ENCODE measurements at regions not wholly inside any gene's neighbourhood (a gene's known extent, or its start where the extent isn't known, plus 50 kb on each side); places are given as distances from the start of the nearest gene placed in this dataset.

DNA sequence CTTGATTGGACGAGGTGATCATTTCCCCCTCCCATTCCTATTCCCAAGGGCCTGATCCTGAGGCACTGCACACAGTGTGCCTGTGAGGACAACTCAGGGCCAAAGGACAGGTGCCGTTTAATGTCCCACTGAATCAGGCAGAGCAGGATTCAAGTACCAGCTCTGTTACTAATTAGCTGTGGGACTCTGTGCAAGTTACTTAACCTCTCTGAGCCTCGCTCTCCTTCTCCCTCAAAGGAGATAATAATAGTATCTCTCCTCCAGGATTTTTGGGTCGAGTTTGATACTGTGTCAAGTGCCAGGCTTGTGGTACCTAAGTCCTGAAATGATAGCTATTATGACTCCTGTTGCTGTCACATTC is 86.8 kb upstream of the NKD1 start:
- H3K9me3 Mint-ChIP-seq (ENCODE audit: unreplicated experiment) = peaks cover 12% of the 10 kb centered on the region
- H3K36me3 Mint-ChIP-seq (ENCODE audit: unreplicated experiment) = no peaks in the 10 kb centered on the region
- no peak overlapping the region for H3K4me3 Mint-ChIP-seq (ENCODE audit: unreplicated experiment)
- TF ChIP-seq, protein P1, sequence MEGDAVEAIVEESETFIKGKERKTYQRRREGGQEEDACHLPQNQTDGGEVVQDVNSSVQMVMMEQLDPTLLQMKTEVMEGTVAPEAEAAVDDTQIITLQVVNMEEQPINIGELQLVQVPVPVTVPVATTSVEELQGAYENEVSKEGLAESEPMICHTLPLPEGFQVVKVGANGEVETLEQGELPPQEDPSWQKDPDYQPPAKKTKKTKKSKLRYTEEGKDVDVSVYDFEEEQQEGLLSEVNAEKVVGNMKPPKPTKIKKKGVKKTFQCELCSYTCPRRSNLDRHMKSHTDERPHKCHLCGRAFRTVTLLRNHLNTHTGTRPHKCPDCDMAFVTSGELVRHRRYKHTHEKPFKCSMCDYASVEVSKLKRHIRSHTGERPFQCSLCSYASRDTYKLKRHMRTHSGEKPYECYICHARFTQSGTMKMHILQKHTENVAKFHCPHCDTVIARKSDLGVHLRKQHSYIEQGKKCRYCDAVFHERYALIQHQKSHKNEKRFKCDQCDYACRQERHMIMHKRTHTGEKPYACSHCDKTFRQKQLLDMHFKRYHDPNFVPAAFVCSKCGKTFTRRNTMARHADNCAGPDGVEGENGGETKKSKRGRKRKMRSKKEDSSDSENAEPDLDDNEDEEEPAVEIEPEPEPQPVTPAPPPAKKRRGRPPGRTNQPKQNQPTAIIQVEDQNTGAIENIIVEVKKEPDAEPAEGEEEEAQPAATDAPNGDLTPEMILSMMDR (IDR thresholded peaks at IDR 0.05; ENCODE audit: partially characterized antibody, unreplicated experiment) = no peak
- no peak overlapping the region for H3K27ac Mint-ChIP-seq (ENCODE audit: unreplicated experiment)
- DNase-seq = no peak
- H3K27me3 Mint-ChIP-seq (ENCODE audit: unreplicated experiment) = peaks cover 3% of the 10 kb centered on the region
- peaks cover 12% of the 10 kb centered on the region for H3K4me1 Mint-ChIP-seq (ENCODE audit: low read depth, unreplicated experiment)

DNA sequence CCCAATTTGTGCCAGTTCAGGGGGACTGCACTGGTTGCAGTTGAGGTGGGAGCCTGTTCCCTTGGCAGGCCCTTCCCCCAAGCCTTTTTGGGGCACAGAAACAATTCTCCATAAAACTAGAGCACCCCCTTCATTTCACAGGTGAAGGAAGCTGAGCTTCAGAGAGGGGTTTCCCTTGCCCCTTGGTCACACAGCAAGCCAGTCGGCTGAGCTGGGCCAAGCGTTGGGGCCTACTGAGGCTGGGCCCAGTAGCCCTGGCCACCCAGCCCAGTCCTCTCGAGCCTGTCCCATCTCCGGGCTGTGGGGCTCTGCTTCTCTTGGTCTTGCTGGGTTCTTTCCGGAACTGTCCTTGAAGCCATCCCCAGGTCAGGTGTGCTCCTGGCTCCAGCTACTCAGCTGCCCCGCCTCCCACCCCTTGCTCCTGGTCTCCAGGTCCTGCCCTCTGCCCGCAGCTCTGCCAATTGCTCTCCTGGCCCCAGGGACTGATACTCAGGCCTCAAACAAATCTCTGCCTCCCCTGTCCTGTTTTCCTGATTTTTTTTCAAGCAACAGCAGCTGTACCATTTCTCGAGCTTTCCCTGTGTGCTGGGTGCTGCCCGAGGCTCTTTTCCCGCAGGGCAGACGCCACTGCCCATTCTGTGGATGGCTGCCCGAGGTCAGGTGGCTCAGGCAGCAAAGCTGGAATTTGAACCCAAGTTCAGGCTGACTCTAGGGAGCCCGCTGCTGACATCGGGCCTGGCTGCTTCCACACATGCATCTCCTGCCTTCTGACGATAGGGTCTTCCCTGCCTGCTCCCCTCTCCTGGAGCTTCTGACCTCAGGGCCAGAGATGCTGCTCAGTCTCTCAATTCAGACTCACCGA is 87.4 kb upstream of the NKD1 start:
- Mint-ChIP-seq H3K36me3 (ENCODE audit: unreplicated experiment) (no peaks in the 10 kb centered on the region), H3K9me3 (ENCODE audit: unreplicated experiment) (peaks cover 12% of the 10 kb centered on the region), H3K4me3 (ENCODE audit: unreplicated experiment) (no peak overlapping the region), H3K27ac (ENCODE audit: unreplicated experiment) (no peak overlapping the region), H3K27me3 (ENCODE audit: unreplicated experiment) (peaks cover 3% of the 10 kb centered on the region), H3K4me1 (ENCODE audit: low read depth, unreplicated experiment) (peaks cover 12% of the 10 kb centered on the region)
- TF ChIP-seq, protein P1 (IDR thresholded peaks at IDR 0.05; ENCODE audit: partially characterized antibody, unreplicated experiment) = no peak
- DNase-seq = no peak

DNA sequence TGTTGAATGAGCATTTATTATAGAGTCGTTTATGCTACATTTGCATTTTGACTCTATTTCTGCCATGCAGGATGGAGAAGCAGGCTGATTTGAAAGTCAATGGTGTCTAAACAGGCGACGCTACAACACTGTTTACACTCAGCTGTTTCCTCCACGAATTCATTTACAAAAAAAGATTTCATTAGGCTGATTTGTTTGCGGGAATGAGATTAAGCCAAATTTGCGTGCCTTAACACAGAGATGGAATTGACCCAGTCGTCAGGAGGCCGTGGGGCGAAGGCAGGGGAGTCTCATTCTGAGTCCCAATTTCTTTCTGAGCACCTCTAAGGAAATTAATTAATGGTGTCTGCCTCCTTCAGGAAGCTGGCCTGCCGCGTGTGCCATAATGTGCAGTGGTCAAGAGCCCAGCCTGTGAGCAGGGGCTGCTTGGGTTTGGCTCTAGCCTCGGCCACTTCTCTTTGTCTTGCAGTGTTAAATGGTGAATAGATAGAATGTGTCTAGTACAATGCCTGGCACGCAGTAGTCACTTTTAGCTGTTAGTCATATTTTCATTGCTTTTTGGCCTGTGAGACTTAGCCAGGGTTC is 88.6 kb upstream of the NKD1 start:
- TF ChIP-seq, protein P1 (IDR thresholded peaks at IDR 0.05; ENCODE audit: partially characterized antibody, unreplicated experiment) = no peak
- Mint-ChIP-seq H3K4me1 (ENCODE audit: low read depth, unreplicated experiment) (peaks cover 12% of the 10 kb centered on the region), H3K27me3 (ENCODE audit: unreplicated experiment) (no peaks in the 10 kb centered on the region), H3K27ac (ENCODE audit: unreplicated experiment) (no peak overlapping the region), H3K4me3 (ENCODE audit: unreplicated experiment) (no peak overlapping the region), H3K36me3 (ENCODE audit: unreplicated experiment) (no peaks in the 10 kb centered on the region), H3K9me3 (ENCODE audit: unreplicated experiment) (peaks cover 12% of the 10 kb centered on the region)
- DNase-seq = no peak

DNA sequence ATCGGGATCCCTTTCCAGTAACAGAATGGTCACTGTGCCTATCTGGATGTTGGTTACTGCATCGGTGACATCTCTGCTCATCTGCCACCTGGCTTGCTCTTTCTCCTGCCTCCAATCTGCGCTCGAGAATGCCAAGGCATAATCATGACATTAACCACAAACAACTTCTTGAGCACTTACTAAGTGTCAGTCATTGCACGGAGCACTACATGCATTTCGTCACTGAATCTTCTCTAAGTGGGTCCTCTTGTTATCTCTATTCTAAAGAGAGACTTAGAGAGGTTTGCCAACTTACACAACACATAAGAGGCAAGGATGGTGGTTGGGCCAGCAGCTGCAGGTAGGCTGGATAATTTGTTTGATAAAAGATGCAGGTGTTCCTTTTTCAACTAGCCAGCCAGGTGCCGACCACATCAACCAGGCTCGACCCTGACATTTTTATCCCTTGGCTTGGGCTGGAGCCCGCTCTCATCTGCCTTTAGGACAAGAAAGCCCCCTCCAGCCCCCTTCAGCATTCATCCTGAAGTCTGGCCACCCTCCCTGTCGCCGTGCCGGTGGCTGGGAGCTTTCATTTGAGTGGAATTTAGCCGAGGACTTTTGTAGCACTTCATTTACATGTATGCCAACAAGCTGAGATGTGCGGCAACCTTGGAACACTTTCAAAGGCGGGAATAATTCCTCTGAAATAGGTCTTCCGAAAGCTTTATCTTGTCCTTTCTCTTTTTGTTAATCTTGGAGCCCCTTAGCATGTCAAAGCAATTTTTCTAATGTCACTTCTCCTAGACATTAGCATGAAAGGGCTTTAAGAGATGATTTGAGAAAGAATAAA is 89.3 kb upstream of the NKD1 start:
- no peaks in the 10 kb centered on the region for H3K27me3 Mint-ChIP-seq (ENCODE audit: unreplicated experiment)
- H3K4me1 Mint-ChIP-seq (ENCODE audit: low read depth, unreplicated experiment) = peaks cover 9% of the 10 kb centered on the region
- H3K9me3 Mint-ChIP-seq (ENCODE audit: unreplicated experiment) = peaks cover 8% of the 10 kb centered on the region
- TF ChIP-seq, protein P1 (IDR thresholded peaks at IDR 0.05; ENCODE audit: partially characterized antibody, unreplicated experiment) = no peak
- no peak for DNase-seq
- no peak overlapping the region for H3K4me3 Mint-ChIP-seq (ENCODE audit: unreplicated experiment)
- H3K27ac Mint-ChIP-seq (ENCODE audit: unreplicated experiment) = no peak overlapping the region
- H3K36me3 Mint-ChIP-seq (ENCODE audit: unreplicated experiment) = no peaks in the 10 kb centered on the region

Data from glutamatergic neuron (in vitro differentiated cells).